Esophagus muscularis mucosa (tissue), 4 donors: ENCODE measurements at regions not wholly inside any gene's neighbourhood (a gene's known extent, or its start where the extent isn't known, plus 50 kb on each side); places are given as distances from the start of the nearest gene placed in this dataset.

Source experiments
- DNase-seq: peaks from one replicate; pipeline ENCODE4 v3.0.0-alpha.2; 2017; ENCODE audit errors: extremely low spot score
- H3K27ac ChIP-seq, 4 donors: fragments of 200-600 bp; sonication (generic); replicated peaks in 1 of 4; 1 replicate in 3 of 4; 2 replicates in 1 of 4; pipeline ENCODE4 v1.5.1; 2016 to 2019; ENCODE audit warnings: mild to moderate bottlenecking in 1 of 4
- H3K27me3 ChIP-seq, 4 donors: fragments of 200-600 bp; sonication (generic); one replicate each; pipeline versions ENCODE4 v1.5.1 to v1.6.0; 2016 to 2019
- H3K36me3 ChIP-seq, 4 donors: fragments of 200-600 bp; sonication (generic); one replicate each; pipeline ENCODE4 v1.5.1; 2016 to 2019
- H3K4me1 ChIP-seq, 4 donors: fragments of 200-600 bp; sonication (generic); one replicate each; pipeline ENCODE4 v1.5.1; 2016 to 2019
- H3K4me3 ChIP-seq, 4 donors: fragments of 200-600 bp; sonication (generic); 1 replicate in 2 of 4; 2 replicates in 2 of 4; pipeline ENCODE4 v1.5.1; 2016 to 2019; ENCODE audit warnings: mild to moderate bottlenecking in 4 of 4, moderate library complexity in 1 of 4
- H3K9me3 ChIP-seq, 4 donors: fragments of 200-600 bp; sonication (generic); 1 replicate in 3 of 4; 2 replicates in 1 of 4; pipeline ENCODE4 v1.5.1; 2016 to 2019
- CTCF ChIP-seq, 3 experiments: fragments of 200-600 bp in 2 of 3; fragments of 450-650 bp in 1 of 3; sonication (generic) in 2 of 3; IDR thresholded peaks; one replicate each; pipeline ENCODE4 v1.5.1; 2017 to 2019; ENCODE audit warnings: antibody characterized with exemption in 3 of 3, mild to moderate bottlenecking in 2 of 3, moderate library complexity in 1 of 3
- EP300 ChIP-seq: sonication (generic); formaldehyde crosslinking; IDR thresholded peaks from one replicate; pipeline ENCODE4 v1.6.1; 2017; ENCODE audit warnings: antibody characterized with exemption
- POLR2A ChIP-seq: fragments of 450-650 bp; IDR thresholded peaks from one replicate; pipeline ENCODE4 v1.6.1; 2017; ENCODE audit warnings: antibody characterized with exemption, moderate library complexity, mild to moderate bottlenecking, low read depth
- POLR2AphosphoS5 ChIP-seq, 2 donors: sonication (generic); formaldehyde crosslinking; IDR thresholded peaks; one replicate each; pipeline ENCODE4 v1.6.1; 2017; ENCODE audit warnings: antibody characterized with exemption in 2 of 2
- WGBS: methylation state at CpG from one replicate; pipeline ENCODE4 v1.1.5; 2018; 5-methylcytosine and 5-hydroxymethylcytosine counted together
- intact Hi-C: fragments of 100-400 bp; cut with DNase I; formaldehyde crosslinking; loops from one replicate; pipeline ENCODE4 v1.15.1; 2023

- Histone ChIP-seq H3K27me3 (peaks cover 0 to 92% (median 6%) of the 10 kb centered on the region in 4 donors), H3K9me3 (peaks cover 0 to 12% (median 9%) of the 10 kb centered on the region in 4 donors), H3K4me3 (no peak overlapping the region), H3K27ac (no peak overlapping the region), H3K36me3 (no peaks in the 10 kb centered on the region), H3K4me1 (no peaks in the 10 kb centered on the region)
- TF ChIP-seq CTCF (IDR thresholded peaks at IDR 0.05): peak in 1 of 3 experiments; percentile 8
- TF ChIP-seq EP300: no peak
- no peak for TF ChIP-seq POLR2A
- no peak for TF ChIP-seq POLR2AphosphoS5 (IDR thresholded peaks at IDR 0.05)
- intact Hi-C loops: no loop called here
- 65% methylated on average over 21 of the region's 39 CpGs for WGBS
- DNase-seq: no peak
Measured at GRCh38 chr16:87053016-87053982, 263.9 kb downstream of the C16orf95 start.

- H3K9me3 ChIP-seq: peaks cover 0 to 12% (median 9%) of the 10 kb centered on the region in 4 donors
- no peak for TF ChIP-seq POLR2A
- no peak for TF ChIP-seq POLR2AphosphoS5 (IDR thresholded peaks at IDR 0.05)
- no peak for TF ChIP-seq EP300
- no peak for TF ChIP-seq CTCF (IDR thresholded peaks at IDR 0.05)
- no peak for DNase-seq
- H3K4me3 ChIP-seq: no peak overlapping the region
- 95% methylated on average over 5 of the region's 5 CpGs for WGBS
- no peaks in the 10 kb centered on the region for H3K36me3 ChIP-seq
- H3K27ac ChIP-seq: no peak overlapping the region
- intact Hi-C loops: no loop called here
- H3K27me3 ChIP-seq: peaks cover 0 to 93% (median 6%) of the 10 kb centered on the region in 4 donors
- H3K4me1 ChIP-seq: no peaks in the 10 kb centered on the region
Measured at GRCh38 chr16:87054154-87054553, 263.0 kb downstream of the C16orf95 start.

- no peak overlapping the region for H3K4me3 ChIP-seq
- H3K27ac ChIP-seq: no peak overlapping the region
- H3K36me3 ChIP-seq: no peaks in the 10 kb centered on the region
- H3K9me3 ChIP-seq: peaks cover 0 to 12% (median 9%) of the 10 kb centered on the region in 4 donors
- no peak for DNase-seq
- H3K4me1 ChIP-seq: no peaks in the 10 kb centered on the region
- TF ChIP-seq EP300: no peak
- TF ChIP-seq POLR2A: no peak
- no peak for TF ChIP-seq CTCF (IDR thresholded peaks at IDR 0.05)
- TF ChIP-seq POLR2AphosphoS5 (IDR thresholded peaks at IDR 0.05): no peak
- WGBS: 80% methylated on average over 4 of the region's 4 CpGs
- intact Hi-C loops: no loop called here
- H3K27me3 ChIP-seq: peaks cover 0 to 93% (median 6%) of the 10 kb centered on the region in 4 donors
Measured at GRCh38 chr16:87054856-87055255, 262.3 kb downstream of the C16orf95 start.

- 83% methylated on average over 4 of the region's 4 CpGs for WGBS
- no peaks in the 10 kb centered on the region for H3K36me3 ChIP-seq
- no peak for TF ChIP-seq POLR2AphosphoS5 (IDR thresholded peaks at IDR 0.05)
- TF ChIP-seq EP300: no peak
- no peak for TF ChIP-seq CTCF (IDR thresholded peaks at IDR 0.05)
- TF ChIP-seq POLR2A: no peak
- no peak overlapping the region for H3K27ac ChIP-seq
- no peaks in the 10 kb centered on the region for H3K4me1 ChIP-seq
- peaks cover 0 to 88% (median 6%) of the 10 kb centered on the region in 4 donors for H3K27me3 ChIP-seq
- DNase-seq: no peak
- no peak overlapping the region for H3K4me3 ChIP-seq
- peaks cover 0 to 12% (median 9%) of the 10 kb centered on the region in 4 donors for H3K9me3 ChIP-seq
- intact Hi-C loops: no loop called here
Measured at GRCh38 chr16:87056083-87056482, 261.1 kb downstream of the C16orf95 start.
